CD4-positive, alpha-beta memory T cell (primary cell): ENCODE measurements at regions not wholly inside any gene's neighbourhood (a gene's known extent, or its start where the extent isn't known, plus 50 kb on each side); places are given as distances from the start of the nearest gene placed in this dataset.

Experiments used
- CTCF ChIA-PET: fragments of 350-600 bp; sonication (Branson Sonifier 250); formaldehyde crosslinking; loops from one replicate; lab custom pipeline; 2021; ENCODE audit warnings: inconsistent platforms; ENCODE audit not compliant: partially characterized antibody; lab: Charles Lee
- POLR2A ChIA-PET: fragments of 350-600 bp; sonication (Branson Sonifier 250); formaldehyde crosslinking; loops from one replicate; lab custom pipeline; 2021; ENCODE audit not compliant: partially characterized antibody; lab: Charles Lee
- DNase-seq, 5 donors: peaks; one replicate each; pipeline versions ENCODE4 v3.0.0 to v3.0.0-alpha.2; 2020 to 2022; ENCODE audit warnings: mixed read lengths in 1 of 5
- H3K27ac ChIP-seq: one replicate; pipeline ENCODE4 v1.7.0; 2013; ENCODE audit warnings: low read depth, low read length
- H3K27me3 ChIP-seq: 2 replicates; pipeline ENCODE4 v1.7.0; 2013; ENCODE audit warnings: mild to moderate bottlenecking, low read length, moderate library complexity; ENCODE audit not compliant: insufficient read depth
- H3K36me3 ChIP-seq: 2 replicates; pipeline ENCODE4 v1.7.0; 2013; ENCODE audit warnings: mild to moderate bottlenecking, low read length, moderate library complexity; ENCODE audit not compliant: insufficient read depth
- H3K4me1 ChIP-seq: 2 replicates; pipeline ENCODE4 v1.7.0; 2013; ENCODE audit warnings: mild to moderate bottlenecking, low read length, moderate library complexity; ENCODE audit not compliant: insufficient read depth
- H3K4me3 ChIP-seq, 2 donors: one replicate each; pipeline ENCODE4 v1.7.0; 2013; ENCODE audit warnings: low read length in 2 of 2, mild to moderate bottlenecking in 1 of 2
- H3K9me3 ChIP-seq, 2 donors: one replicate each; pipeline ENCODE4 v1.7.0; 2013; ENCODE audit warnings: low read length in 2 of 2, control low read depth in 1 of 2; ENCODE audit not compliant: control insufficient read depth in 1 of 2
- H3K27ac Mint-ChIP-seq, 7 donors: one replicate each; pipeline ENCODE4 v1.8.0; 2020 to 2021; ENCODE audit warnings: mixed read lengths in 7 of 7, mild to moderate bottlenecking in 6 of 7, inconsistent platforms in 3 of 7, moderate library complexity in 3 of 7
- H3K27me3 Mint-ChIP-seq, 2 donors: one replicate each; pipeline ENCODE4 v1.8.0; 2020 to 2021; ENCODE audit warnings: mixed read lengths in 2 of 2
- H3K36me3 Mint-ChIP-seq, 2 donors: one replicate each; pipeline ENCODE4 v1.8.0; 2020 to 2021; ENCODE audit warnings: mixed read lengths in 2 of 2, inconsistent platforms in 1 of 2, mild to moderate bottlenecking in 1 of 2
- H3K4me1 Mint-ChIP-seq, 4 donors: one replicate each; pipeline ENCODE4 v1.8.0; 2020 to 2021; ENCODE audit warnings: mixed read lengths in 4 of 4, mild to moderate bottlenecking in 1 of 4
- H3K4me3 Mint-ChIP-seq, 8 donors: one replicate each; pipeline ENCODE4 v1.8.0; 2020 to 2021; ENCODE audit warnings: mixed read lengths in 8 of 8, mild to moderate bottlenecking in 7 of 8, moderate library complexity in 6 of 8, inconsistent platforms in 3 of 8
- H3K9me3 Mint-ChIP-seq, 8 donors: one replicate each; pipeline ENCODE4 v1.8.0; 2020 to 2021; ENCODE audit warnings: mixed read lengths in 8 of 8, mild to moderate bottlenecking in 5 of 8, inconsistent platforms in 3 of 8, moderate library complexity in 1 of 8
- intact Hi-C: fragments of 100-400 bp; cut with micrococcal nuclease; formaldehyde crosslinking; loops from one replicate; pipeline ENCODE4 v1.15.1; 2023

DNA sequence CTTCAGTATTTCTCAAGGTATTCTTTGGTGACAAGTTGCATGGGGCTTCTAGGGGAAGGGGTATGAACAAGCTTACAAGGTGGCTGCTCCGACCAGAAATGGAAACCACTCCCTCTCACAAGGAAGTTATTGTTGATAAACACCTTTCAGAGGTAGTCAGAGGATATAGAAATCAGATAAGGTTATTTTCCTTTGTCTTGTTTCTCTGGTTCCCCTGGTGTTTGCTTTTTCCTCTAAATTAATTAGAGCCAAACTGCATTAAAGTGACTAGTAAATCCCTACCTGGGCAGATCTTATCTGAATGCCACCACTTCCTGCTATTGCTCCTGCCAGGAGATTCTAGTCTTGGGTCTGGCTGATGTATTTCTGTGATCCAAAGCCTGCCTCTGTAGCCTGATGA, 725.4 kb downstream of the INHBA start:
- Mint-ChIP-seq H3K4me1 (no peaks in the 10 kb centered on the region), H3K27me3 (no peaks in the 10 kb centered on the region), H3K4me3 (no peak overlapping the region), H3K27ac (no peak overlapping the region), H3K9me3 (peaks cover 0 to 19% (median 5%) of the 10 kb centered on the region in 8 donors), H3K36me3 (no peaks in the 10 kb centered on the region)
- H3K36me3 ChIP-seq, result no peaks in the 10 kb centered on the region
- no peak for DNase-seq
- no peak overlapping the region for H3K4me3 ChIP-seq
- ChIA-PET CTCF (no interaction called here), POLR2A (no interaction called here)
- no peaks in the 10 kb centered on the region for H3K27me3 ChIP-seq
- no peaks in the 10 kb centered on the region for H3K9me3 ChIP-seq
- no peaks in the 10 kb centered on the region for H3K4me1 ChIP-seq
- intact Hi-C loops, result no loop called here
- no peak overlapping the region for H3K27ac ChIP-seq

DNA sequence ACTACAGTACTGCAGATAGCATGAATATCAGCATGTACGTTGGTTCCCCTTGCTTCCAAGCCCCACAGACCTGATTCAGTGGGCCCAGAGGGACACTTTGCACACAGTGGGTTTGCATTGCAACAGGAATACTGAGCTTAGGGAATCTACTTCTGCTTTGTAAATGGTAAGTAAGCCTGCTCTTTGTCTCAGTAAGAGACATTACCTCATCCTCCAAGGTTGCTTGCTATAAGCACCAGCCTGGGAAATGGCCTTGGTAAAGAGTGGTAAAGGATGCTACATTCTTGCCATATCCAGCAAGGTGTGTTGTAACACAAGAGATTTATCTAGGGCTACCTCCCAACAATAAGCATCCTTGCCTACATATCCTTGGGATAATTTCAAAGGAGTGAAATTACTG, 730.5 kb downstream of the INHBA start:
- no peak for DNase-seq
- no peak overlapping the region for H3K27ac Mint-ChIP-seq
- H3K27me3 ChIP-seq, result no peaks in the 10 kb centered on the region
- CTCF ChIA-PET, result no interaction called here
- no peak overlapping the region for H3K4me3 Mint-ChIP-seq
- no peaks in the 10 kb centered on the region for H3K36me3 ChIP-seq
- H3K27me3 Mint-ChIP-seq, result no peaks in the 10 kb centered on the region
- H3K4me1 ChIP-seq, result no peaks in the 10 kb centered on the region
- intact Hi-C loops, result no loop called here
- H3K27ac ChIP-seq, result no peak overlapping the region
- no peaks in the 10 kb centered on the region for H3K36me3 Mint-ChIP-seq
- H3K9me3 Mint-ChIP-seq, result peaks cover 0 to 17% (median 4%) of the 10 kb centered on the region in 8 donors
- H3K4me3 ChIP-seq, result no peak overlapping the region
- POLR2A ChIA-PET, result no interaction called here
- no peaks in the 10 kb centered on the region for H3K4me1 Mint-ChIP-seq
- H3K9me3 ChIP-seq, result no peaks in the 10 kb centered on the region

DNA sequence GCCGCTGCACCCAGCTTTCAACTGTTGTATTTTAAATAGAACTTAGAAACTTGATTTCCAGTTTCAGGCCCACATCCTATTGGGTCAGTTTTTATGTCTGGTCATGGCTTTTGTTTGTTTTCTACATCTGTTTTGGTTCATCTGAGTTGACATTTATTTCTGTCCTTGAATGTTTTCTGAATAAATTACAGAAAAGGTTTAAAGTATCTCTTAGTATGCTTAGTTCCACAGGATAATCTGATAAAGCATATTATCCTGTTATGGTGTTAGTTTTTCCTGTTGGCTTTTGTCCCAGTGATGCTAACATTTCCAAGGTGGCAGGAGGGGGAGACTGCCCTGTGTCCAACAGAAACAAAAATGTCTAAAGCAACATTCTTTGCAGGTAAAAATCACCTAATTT, 733.2 kb downstream of the INHBA start:
- Mint-ChIP-seq H3K4me3 (no peak overlapping the region), H3K27me3 (no peaks in the 10 kb centered on the region), H3K9me3 (peaks cover 0 to 28% (median 10%) of the 10 kb centered on the region in 8 donors), H3K36me3 (no peaks in the 10 kb centered on the region), H3K27ac (no peak overlapping the region), H3K4me1 (no peaks in the 10 kb centered on the region)
- H3K9me3 ChIP-seq, result no peaks in the 10 kb centered on the region
- CTCF ChIA-PET, result no interaction called here
- no peaks in the 10 kb centered on the region for H3K36me3 ChIP-seq
- no peak overlapping the region for H3K27ac ChIP-seq
- no peak overlapping the region for H3K4me3 ChIP-seq
- no peaks in the 10 kb centered on the region for H3K27me3 ChIP-seq
- H3K4me1 ChIP-seq, result no peaks in the 10 kb centered on the region
- POLR2A ChIA-PET, result no interaction called here
- no peak for DNase-seq
- intact Hi-C loops, result no loop called here

DNA sequence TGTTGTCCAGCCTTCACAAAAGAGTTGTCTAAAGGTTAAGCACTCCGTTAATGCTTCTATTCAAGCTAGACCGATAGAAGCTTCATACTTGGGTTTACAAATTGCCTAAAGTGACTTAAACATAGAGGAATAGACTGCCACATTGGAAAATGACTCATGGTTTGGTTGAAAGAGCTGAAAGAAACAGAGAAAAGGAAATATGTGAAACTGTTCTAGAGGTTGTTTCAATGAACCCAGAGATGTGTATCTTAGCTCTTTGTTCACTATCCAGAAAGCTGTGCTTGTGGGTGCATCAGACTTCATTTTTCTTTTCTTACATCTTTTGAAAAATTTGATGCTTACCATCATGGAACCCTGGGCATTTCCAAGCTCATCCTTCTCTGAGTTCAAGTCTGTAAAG, 736.2 kb downstream of the INHBA start:
- Mint-ChIP-seq H3K27me3 (no peaks in the 10 kb centered on the region), H3K27ac (no peak overlapping the region), H3K9me3 (peaks cover 0 to 27% (median 10%) of the 10 kb centered on the region in 8 donors), H3K4me1 (no peaks in the 10 kb centered on the region), H3K4me3 (no peak overlapping the region), H3K36me3 (no peaks in the 10 kb centered on the region)
- intact Hi-C loops, result no loop called here
- POLR2A ChIA-PET, result no interaction called here
- Histone ChIP-seq H3K27ac (no peak overlapping the region), H3K4me3 (no peak overlapping the region), H3K36me3 (no peaks in the 10 kb centered on the region), H3K9me3 (no peaks in the 10 kb centered on the region), H3K4me1 (no peaks in the 10 kb centered on the region), H3K27me3 (no peaks in the 10 kb centered on the region)
- no peak for DNase-seq
- CTCF ChIA-PET, result no interaction called here

DNA sequence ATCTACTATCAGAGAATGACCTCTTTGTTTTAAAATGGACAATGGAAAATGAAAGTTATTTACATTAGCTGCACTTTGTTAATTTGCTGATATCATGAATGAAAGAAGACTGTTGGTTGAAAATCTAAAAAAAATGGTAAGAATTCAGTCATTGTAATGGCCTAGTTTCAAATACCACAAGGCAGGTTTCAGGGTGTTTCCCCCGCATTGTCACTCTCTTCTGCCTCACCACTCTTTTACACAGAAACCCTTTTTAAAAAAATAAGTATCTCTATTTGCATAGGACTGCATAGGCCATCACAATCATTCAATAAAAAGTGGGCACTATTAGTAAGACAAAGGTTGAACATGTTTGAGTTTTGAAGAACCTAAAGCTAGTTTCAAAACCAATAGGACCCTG, 737.1 kb downstream of the INHBA start:
- no peak for DNase-seq
- intact Hi-C loops, result no loop called here
- Mint-ChIP-seq H3K4me1 (no peaks in the 10 kb centered on the region), H3K9me3 (peaks cover 3 to 36% (median 11%) of the 10 kb centered on the region in 8 donors), H3K27ac (no peak overlapping the region), H3K4me3 (no peak overlapping the region), H3K27me3 (no peaks in the 10 kb centered on the region), H3K36me3 (no peaks in the 10 kb centered on the region)
- Histone ChIP-seq H3K27me3 (no peaks in the 10 kb centered on the region), H3K27ac (no peak overlapping the region), H3K4me1 (no peaks in the 10 kb centered on the region), H3K4me3 (no peak overlapping the region), H3K36me3 (no peaks in the 10 kb centered on the region), H3K9me3 (no peaks in the 10 kb centered on the region)
- POLR2A ChIA-PET, result no interaction called here
- CTCF ChIA-PET, result no interaction called here

DNA sequence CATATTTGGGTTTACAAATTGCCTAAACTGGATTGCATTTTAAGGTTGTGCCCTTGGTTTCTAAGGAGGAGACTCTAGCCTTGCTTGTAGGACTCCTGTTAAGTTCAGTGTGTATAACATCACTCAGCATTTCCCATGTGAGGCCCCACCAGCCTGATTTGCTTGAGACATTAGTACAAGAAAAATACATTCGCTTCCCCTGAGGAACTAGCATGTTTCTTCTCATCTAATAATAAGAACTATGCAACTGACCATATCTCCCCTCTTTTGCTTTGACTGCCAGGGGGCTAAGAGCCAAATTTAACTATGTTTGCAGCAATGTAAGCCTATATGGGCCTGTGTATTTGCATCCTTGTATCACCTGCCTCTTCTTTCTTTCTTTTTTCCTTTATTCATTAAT, 737.9 kb downstream of the INHBA start:
- no peaks in the 10 kb centered on the region for H3K36me3 Mint-ChIP-seq
- no peaks in the 10 kb centered on the region for H3K4me1 Mint-ChIP-seq
- CTCF ChIA-PET, result no interaction called here
- Histone ChIP-seq H3K36me3 (no peaks in the 10 kb centered on the region), H3K4me1 (no peaks in the 10 kb centered on the region), H3K9me3 (no peaks in the 10 kb centered on the region), H3K4me3 (no peak overlapping the region), H3K27me3 (no peaks in the 10 kb centered on the region), H3K27ac (no peak overlapping the region)
- no peak for DNase-seq
- peaks cover 1 to 38% (median 11%) of the 10 kb centered on the region in 8 donors for H3K9me3 Mint-ChIP-seq
- intact Hi-C loops, result no loop called here
- no peak overlapping the region for H3K27ac Mint-ChIP-seq
- no peaks in the 10 kb centered on the region for H3K27me3 Mint-ChIP-seq
- POLR2A ChIA-PET, result no interaction called here
- H3K4me3 Mint-ChIP-seq, result no peak overlapping the region

DNA sequence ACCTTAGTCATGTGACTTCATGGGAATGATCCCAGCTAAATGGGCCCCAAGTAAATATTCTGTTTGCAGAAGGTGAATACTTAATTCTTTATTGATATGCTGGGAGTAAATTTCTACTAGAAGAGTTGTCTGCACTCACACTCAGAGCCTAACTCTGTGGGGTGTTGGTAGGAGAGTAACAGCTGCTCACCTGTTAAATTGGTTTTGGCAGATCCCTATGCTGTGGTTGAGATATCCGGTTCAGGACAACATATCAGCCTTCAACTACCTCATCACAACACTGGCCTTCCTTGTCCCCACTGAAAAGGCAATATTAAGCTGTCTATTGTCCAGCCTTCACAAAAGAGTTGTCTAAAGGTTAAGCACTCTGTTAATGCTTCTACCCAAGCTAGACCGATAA, 738.3 kb downstream of the INHBA start:
- Mint-ChIP-seq H3K27me3 (no peaks in the 10 kb centered on the region), H3K4me3 (no peak overlapping the region), H3K27ac (no peak overlapping the region), H3K36me3 (no peaks in the 10 kb centered on the region), H3K9me3 (peaks cover 1 to 35% (median 11%) of the 10 kb centered on the region in 8 donors), H3K4me1 (no peaks in the 10 kb centered on the region)
- CTCF ChIA-PET, result no interaction called here
- H3K4me3 ChIP-seq, result no peak overlapping the region
- no peak for DNase-seq
- H3K9me3 ChIP-seq, result no peaks in the 10 kb centered on the region
- H3K4me1 ChIP-seq, result no peaks in the 10 kb centered on the region
- intact Hi-C loops, result no loop called here
- no peaks in the 10 kb centered on the region for H3K36me3 ChIP-seq
- POLR2A ChIA-PET, result no interaction called here
- H3K27ac ChIP-seq, result no peak overlapping the region
- no peaks in the 10 kb centered on the region for H3K27me3 ChIP-seq

DNA sequence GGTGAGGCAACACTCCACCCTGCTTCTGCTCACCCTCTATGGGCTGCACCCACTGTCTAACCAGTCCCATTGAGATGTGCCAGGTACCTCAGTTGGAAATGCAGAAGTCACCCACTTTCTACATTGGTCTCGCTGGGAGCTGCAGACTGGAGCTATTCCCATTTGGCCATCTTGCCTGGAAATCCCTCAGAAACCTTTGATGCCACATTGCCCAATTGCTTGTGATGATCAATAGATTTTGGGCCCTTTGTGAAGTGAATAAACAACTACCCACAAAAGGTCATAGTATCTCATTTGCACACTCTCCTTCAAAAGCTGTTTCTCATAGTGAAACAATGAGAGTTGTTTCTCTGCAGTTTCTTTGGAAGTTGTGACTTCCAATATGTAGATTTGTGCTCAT, 742.9 kb downstream of the INHBA start:
- Histone ChIP-seq H3K4me3 (no peak overlapping the region), H3K9me3 (no peaks in the 10 kb centered on the region), H3K4me1 (no peaks in the 10 kb centered on the region), H3K27ac (no peak overlapping the region), H3K36me3 (no peaks in the 10 kb centered on the region), H3K27me3 (no peaks in the 10 kb centered on the region)
- H3K27me3 Mint-ChIP-seq, result no peaks in the 10 kb centered on the region
- ChIA-PET POLR2A (no interaction called here), CTCF (no interaction called here)
- no peak overlapping the region for H3K4me3 Mint-ChIP-seq
- DNase-seq, result no peak
- intact Hi-C loops, result no loop called here
- H3K36me3 Mint-ChIP-seq, result no peaks in the 10 kb centered on the region
- no peak overlapping the region for H3K27ac Mint-ChIP-seq
- peaks cover 5 to 28% (median 15%) of the 10 kb centered on the region in 8 donors for H3K9me3 Mint-ChIP-seq
- H3K4me1 Mint-ChIP-seq, result no peaks in the 10 kb centered on the region
